GM12864 (cell line): ENCODE measurements at regions not wholly inside any gene's neighbourhood (a gene's known extent, or its start where the extent isn't known, plus 50 kb on each side); places are given as distances from the start of the nearest gene placed in this dataset.

Source experiments
- DNase-seq: peaks from one replicate; pipeline ENCODE4 v3.0.0-alpha.2; 2011; ENCODE audit warnings: low read depth
- H3K4me3 ChIP-seq: 2 replicates; pipeline ENCODE4 v1.5.1; 2011; ENCODE audit warnings: mild to moderate bottlenecking, low read depth, low read length, control low read depth
- TF ChIP-seq, protein P1 (sequence below): IDR thresholded peaks from 2 replicates; pipeline ENCODE4 v1.5.1; 2011; ENCODE audit warnings: low read depth, mild to moderate bottlenecking, moderate library complexity, low read length, control low read depth, inconsistent platforms; ENCODE audit errors: missing control alignments

DNA sequence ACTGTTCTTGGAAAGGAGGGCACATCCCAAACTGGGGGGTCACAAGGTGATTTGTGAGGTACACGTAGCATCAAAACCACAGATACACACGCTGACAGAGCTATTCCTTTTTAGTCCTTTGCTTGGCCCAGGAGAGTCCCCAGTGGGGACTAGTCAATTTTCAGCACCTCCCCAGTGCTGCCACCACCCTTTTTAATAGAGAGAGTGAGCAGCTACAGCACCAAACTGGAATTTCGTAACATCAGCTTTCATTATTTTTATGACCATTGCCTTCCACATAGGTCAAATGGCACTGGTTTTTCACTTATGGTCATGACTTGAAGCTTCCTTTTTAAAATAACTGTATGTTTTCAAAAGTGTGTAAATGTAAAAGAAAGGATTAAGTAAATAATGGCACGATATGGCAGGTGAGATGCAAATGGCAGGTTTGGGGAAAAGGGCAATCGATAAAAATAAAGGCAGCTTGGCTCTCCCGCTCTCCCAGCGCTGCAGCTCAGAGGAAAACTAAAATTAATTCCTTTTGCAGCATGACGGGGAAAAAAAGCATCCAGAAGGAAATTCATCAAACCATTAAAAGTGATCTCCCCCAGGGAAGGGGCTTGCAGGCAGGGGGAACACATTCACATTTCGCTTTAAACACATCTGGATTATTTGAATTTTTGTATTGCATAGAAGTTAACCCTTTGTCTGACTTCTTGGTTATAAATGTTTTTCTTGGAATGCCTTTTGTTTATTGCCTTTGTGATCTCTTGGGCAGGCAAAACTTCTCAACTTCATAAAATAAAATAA, 95.2 kb downstream of the ANKRD60 start:
- DNase-seq, result no peak
- TF ChIP-seq, protein P1, sequence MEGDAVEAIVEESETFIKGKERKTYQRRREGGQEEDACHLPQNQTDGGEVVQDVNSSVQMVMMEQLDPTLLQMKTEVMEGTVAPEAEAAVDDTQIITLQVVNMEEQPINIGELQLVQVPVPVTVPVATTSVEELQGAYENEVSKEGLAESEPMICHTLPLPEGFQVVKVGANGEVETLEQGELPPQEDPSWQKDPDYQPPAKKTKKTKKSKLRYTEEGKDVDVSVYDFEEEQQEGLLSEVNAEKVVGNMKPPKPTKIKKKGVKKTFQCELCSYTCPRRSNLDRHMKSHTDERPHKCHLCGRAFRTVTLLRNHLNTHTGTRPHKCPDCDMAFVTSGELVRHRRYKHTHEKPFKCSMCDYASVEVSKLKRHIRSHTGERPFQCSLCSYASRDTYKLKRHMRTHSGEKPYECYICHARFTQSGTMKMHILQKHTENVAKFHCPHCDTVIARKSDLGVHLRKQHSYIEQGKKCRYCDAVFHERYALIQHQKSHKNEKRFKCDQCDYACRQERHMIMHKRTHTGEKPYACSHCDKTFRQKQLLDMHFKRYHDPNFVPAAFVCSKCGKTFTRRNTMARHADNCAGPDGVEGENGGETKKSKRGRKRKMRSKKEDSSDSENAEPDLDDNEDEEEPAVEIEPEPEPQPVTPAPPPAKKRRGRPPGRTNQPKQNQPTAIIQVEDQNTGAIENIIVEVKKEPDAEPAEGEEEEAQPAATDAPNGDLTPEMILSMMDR, result no peak
- H3K4me3 ChIP-seq, result no peak overlapping the region

DNA sequence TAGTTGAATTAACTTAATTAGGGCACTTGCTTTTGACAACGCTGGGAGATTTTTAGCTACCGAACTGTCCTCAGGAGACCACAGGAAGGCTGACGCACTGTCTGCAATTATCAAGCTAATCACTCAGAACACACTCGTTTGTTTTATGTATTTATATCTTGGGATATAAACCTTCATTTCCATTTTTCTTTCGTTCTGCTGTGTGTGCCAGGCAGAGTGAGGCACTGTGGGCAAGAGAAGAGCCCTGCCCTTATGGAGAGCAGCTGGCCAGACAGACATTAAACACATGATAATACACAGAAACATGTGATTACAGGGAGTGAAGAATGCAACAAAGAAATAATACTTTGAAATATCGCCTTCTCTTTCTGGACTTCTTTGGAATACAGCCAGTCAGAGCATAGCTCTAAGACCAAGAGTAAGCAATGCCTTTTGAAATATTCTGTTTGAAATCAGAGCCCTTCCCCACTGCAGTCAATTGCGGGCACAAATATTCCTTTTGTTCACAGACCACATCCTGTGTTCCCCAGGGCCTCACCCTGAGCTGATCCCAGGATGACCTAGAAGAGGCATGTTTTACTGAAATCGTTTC, 96.8 kb downstream of the ANKRD60 start:
- no peak for DNase-seq
- TF ChIP-seq, protein P1, result no peak
- H3K4me3 ChIP-seq, result no peak overlapping the region

DNA sequence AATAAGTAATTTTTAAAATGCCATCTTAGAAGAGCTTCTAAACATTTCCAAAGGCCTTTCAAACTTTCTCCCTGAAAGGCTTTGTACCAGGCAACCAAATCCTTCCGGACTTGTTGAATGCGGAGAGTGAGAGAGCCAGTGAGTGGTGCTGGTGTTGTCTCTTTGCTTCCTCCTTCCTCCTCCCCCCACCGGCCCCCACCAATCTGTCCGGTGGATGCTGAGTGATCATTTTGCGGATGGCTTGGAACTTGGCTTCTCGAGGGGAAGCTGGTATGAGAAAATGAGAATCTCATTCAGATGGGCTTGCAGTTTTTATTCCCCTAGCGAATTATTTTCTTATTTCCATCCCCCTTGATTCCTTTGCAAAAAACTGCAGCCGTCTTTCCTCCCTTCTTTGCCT, 97.3 kb downstream of the ANKRD60 start:
- DNase-seq, result no peak
- no peak overlapping the region for H3K4me3 ChIP-seq

DNA sequence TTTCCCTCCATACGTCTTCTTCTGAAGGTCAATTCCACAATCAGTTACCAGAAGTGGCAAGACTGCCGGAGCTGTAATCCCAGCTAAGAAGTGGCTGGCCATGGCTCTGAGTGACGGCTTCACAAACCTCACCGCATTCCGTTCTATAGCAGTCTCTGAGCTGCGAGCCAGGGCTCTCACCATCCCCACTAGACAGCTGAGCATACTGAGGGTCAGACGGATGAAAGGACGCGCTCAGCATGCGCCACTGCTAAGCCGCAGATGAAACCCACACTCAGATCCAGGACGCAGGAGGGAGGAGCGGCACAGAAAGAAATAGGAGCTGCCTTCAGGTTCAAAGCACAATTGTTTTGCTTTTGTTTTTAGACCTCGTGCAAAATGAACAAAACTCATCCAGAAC, 97.9 kb downstream of the ANKRD60 start:
- no peak overlapping the region for H3K4me3 ChIP-seq
- no peak for DNase-seq
- TF ChIP-seq, protein P1, result no peak

More for the DNA sequence above, 97.3 kb downstream of the ANKRD60 start:
- TF ChIP-seq, protein P1, result no peak

DNA sequence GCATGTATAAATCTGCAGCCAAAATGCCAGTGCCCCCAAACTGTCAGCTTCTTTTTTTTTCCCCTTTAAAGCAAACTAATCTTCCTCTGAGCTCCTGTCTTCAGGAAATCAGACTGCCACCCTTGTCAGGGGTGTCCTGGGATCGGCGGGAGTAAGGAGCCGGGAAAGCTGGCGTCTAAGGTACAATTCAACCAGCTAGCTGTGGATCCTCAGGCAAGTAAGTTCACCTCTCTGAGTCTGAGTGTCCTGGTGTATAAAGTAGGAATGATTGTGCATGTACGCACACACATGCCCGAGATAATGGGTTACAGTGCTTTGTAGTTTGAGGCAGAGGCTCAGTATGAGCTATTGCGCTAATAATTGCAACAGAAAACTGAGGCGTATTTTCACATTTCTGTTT, 98.3 kb downstream of the ANKRD60 start:
- no peak overlapping the region for H3K4me3 ChIP-seq
- no peak for DNase-seq
- TF ChIP-seq, protein P1, result no peak

DNA sequence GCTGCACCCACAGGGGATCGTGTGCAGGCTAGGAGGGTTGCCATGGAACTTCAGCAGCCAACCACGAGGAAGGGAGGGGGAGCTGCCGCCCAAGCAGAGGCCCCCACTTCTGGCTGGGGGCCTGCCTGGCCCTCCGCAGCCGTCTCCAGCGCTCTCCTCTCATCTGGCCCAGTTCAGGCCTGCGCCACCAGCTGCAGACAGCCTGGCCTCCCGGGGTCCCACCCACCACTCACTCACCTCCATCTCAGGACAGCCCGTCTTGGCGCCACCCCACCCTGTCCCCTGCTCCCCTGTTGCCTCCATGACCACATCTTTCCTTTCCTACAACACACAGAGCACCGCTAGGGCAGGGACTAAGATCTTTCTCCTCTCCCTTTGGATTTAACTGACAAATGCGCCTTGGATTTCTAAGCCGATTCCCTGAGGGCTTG, 98.7 kb downstream of the ANKRD60 start:
- DNase-seq, result no peak
- TF ChIP-seq, protein P1, result no peak
- H3K4me3 ChIP-seq, result no peak overlapping the region
